HL-60 (cell line): ENCODE measurements at regions not wholly inside any gene's neighbourhood (a gene's known extent, or its start where the extent isn't known, plus 50 kb on each side); places are given as distances from the start of the nearest gene placed in this dataset.

Experiments
- DNase-seq, 2 experiments: peaks; one replicate each; pipeline ENCODE4 v3.0.0-alpha.2; 2010 to 2020; ENCODE audit warnings: low read depth in 1 of 2, low spot score in 1 of 2
- H3K27ac ChIP-seq: fragments of 250-450 bp; sonication (Bioruptor Pico); replicated peaks from 2 replicates; pipeline ENCODE4 v1.5.1; 2020; ENCODE audit warnings: mild to moderate bottlenecking, moderate library complexity
- H3K27me3 ChIP-seq: fragments of 250-450 bp; sonication (Bioruptor Pico); 2 replicates; pipeline ENCODE4 v1.5.1; 2021; ENCODE audit warnings: mild to moderate bottlenecking, moderate library complexity; ENCODE audit not compliant: insufficient read depth, poor library complexity, severe bottlenecking
- H3K4me3 ChIP-seq: replicated peaks from 2 replicates; pipeline ENCODE4 v1.5.1; 2011; ENCODE audit warnings: mild to moderate bottlenecking, control low read depth, low read length; ENCODE audit not compliant: insufficient read depth
- GABPA ChIP-seq: IDR thresholded peaks from 2 replicates; pipeline ENCODE4 v1.6.1; 2012; ENCODE audit warnings: low read depth
- POLR2AphosphoS5 ChIP-seq: IDR thresholded peaks from 2 replicates; pipeline ENCODE4 v1.6.1; 2012; ENCODE audit warnings: low read depth
- SPI1 ChIP-seq: IDR thresholded peaks from 2 replicates; pipeline ENCODE4 v1.6.1; 2012; ENCODE audit warnings: low read depth, mild to moderate bottlenecking, borderline replicate concordance
- TF ChIP-seq, protein P1 (sequence below): IDR thresholded peaks from 2 replicates; pipeline ENCODE4 v1.6.1; 2012; ENCODE audit warnings: low read depth; ENCODE audit not compliant: insufficient replicate concordance
- TF ChIP-seq, protein P2 (sequence below): IDR thresholded peaks from one replicate; pipeline ENCODE4 v1.5.1; 2011; ENCODE audit warnings: low read length, control low read depth, inconsistent platforms; ENCODE audit not compliant: insufficient read depth

DNA sequence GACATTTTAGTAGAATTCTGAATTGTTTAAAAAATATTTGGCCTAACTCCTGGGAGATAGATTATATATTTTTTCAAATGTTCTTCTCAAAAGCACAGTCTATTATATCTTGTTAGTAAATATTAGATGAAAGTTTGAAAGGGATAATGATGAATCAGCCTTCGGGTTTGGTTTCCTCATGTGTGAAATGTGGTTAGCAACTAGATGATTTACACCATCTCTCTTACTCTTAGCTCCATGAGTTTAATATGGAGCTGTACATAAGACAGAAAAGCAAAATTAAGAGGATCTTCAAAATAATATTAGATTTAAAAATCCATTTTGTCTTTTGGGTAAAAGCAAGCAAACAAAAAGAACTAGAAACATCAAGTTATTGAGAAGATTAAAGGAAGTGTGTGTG is 120.8 kb upstream of the SFRP2 start:
- DNase-seq = no peak
- Histone ChIP-seq H3K27me3 (peaks cover 3% of the 10 kb centered on the region), H3K27ac (no peak overlapping the region), H3K4me3 (no peak overlapping the region)
- TF ChIP-seq, protein P1, sequence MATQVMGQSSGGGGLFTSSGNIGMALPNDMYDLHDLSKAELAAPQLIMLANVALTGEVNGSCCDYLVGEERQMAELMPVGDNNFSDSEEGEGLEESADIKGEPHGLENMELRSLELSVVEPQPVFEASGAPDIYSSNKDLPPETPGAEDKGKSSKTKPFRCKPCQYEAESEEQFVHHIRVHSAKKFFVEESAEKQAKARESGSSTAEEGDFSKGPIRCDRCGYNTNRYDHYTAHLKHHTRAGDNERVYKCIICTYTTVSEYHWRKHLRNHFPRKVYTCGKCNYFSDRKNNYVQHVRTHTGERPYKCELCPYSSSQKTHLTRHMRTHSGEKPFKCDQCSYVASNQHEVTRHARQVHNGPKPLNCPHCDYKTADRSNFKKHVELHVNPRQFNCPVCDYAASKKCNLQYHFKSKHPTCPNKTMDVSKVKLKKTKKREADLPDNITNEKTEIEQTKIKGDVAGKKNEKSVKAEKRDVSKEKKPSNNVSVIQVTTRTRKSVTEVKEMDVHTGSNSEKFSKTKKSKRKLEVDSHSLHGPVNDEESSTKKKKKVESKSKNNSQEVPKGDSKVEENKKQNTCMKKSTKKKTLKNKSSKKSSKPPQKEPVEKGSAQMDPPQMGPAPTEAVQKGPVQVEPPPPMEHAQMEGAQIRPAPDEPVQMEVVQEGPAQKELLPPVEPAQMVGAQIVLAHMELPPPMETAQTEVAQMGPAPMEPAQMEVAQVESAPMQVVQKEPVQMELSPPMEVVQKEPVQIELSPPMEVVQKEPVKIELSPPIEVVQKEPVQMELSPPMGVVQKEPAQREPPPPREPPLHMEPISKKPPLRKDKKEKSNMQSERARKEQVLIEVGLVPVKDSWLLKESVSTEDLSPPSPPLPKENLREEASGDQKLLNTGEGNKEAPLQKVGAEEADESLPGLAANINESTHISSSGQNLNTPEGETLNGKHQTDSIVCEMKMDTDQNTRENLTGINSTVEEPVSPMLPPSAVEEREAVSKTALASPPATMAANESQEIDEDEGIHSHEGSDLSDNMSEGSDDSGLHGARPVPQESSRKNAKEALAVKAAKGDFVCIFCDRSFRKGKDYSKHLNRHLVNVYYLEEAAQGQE = no peak
- TF ChIP-seq, protein P2, sequence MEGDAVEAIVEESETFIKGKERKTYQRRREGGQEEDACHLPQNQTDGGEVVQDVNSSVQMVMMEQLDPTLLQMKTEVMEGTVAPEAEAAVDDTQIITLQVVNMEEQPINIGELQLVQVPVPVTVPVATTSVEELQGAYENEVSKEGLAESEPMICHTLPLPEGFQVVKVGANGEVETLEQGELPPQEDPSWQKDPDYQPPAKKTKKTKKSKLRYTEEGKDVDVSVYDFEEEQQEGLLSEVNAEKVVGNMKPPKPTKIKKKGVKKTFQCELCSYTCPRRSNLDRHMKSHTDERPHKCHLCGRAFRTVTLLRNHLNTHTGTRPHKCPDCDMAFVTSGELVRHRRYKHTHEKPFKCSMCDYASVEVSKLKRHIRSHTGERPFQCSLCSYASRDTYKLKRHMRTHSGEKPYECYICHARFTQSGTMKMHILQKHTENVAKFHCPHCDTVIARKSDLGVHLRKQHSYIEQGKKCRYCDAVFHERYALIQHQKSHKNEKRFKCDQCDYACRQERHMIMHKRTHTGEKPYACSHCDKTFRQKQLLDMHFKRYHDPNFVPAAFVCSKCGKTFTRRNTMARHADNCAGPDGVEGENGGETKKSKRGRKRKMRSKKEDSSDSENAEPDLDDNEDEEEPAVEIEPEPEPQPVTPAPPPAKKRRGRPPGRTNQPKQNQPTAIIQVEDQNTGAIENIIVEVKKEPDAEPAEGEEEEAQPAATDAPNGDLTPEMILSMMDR = no peak
- no peak for TF ChIP-seq POLR2AphosphoS5
- no peak for TF ChIP-seq GABPA
- no peak for TF ChIP-seq SPI1

DNA sequence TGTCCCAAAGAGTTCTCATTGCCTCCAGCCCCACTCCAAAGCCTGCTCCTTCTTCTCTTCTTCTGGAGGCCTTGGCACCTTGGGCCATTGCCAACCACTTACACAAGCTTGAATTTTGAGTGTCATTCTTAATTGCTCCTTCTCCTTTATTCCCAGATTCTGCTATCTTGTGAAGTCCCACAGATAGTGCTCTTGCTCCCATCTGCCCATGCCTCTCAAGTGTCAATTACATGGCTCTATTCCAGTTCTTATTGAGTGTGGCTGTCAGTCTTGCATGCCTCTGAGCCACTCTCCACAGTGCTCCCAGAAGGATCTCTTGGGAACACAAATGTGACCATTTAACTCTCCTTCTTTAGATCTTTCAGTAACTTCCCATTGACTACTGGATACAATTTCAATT is 117.3 kb upstream of the SFRP2 start:
- TF ChIP-seq POLR2AphosphoS5 = no peak
- TF ChIP-seq SPI1 = no peak
- TF ChIP-seq GABPA = no peak
- TF ChIP-seq, protein P2 = no peak
- TF ChIP-seq, protein P1 = no peak
- no peak for DNase-seq
- Histone ChIP-seq H3K27ac (no peak overlapping the region), H3K27me3 (peaks cover 3% of the 10 kb centered on the region), H3K4me3 (no peak overlapping the region)

DNA sequence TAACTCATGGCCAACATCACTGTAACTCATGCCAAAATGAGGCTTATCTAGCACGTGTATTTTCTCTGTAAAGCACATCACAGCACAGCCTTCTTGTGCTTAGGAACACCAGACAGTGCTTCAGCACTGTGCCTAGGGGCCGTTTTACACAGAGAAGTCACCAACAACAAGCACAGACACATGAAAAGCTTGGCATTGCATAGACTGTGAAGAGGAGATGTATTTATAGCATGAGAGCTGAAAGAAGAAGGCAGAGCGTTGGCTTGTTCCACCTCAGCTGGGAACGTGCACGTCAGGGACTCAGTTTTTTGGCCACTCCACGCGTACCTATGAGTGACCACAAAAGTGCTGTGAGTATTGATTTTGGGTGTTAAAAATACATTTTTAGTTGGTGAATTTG is 116.3 kb upstream of the SFRP2 start:
- DNase-seq = no peak
- TF ChIP-seq, protein P2 = no peak
- TF ChIP-seq GABPA = no peak
- TF ChIP-seq POLR2AphosphoS5 = no peak
- TF ChIP-seq, protein P1 = no peak
- no peak for TF ChIP-seq SPI1

More for the DNA sequence above, 116.3 kb upstream of the SFRP2 start:
- Histone ChIP-seq H3K4me3 (no peak overlapping the region), H3K27me3 (peaks cover 3% of the 10 kb centered on the region), H3K27ac (no peak overlapping the region)
